Activated naive CD4-positive, alpha-beta T cell treated with anti-CD3 and anti-CD28 coated beads, Interleukin-2, amount 50 U/mL, for 16 hours (primary cell): ENCODE measurements at regions not wholly inside any gene's neighbourhood (a gene's known extent, or its start where the extent isn't known, plus 50 kb on each side); places are given as distances from the start of the nearest gene placed in this dataset.

Source experiments
- DNase-seq: peaks from one replicate; pipeline ENCODE4 v3.0.0-alpha.2; 2020

- DNase-seq = no peak
Measured at GRCh38 chr2:16561676-16562075, 104.0 kb downstream of the CYRIA start.

DNA sequence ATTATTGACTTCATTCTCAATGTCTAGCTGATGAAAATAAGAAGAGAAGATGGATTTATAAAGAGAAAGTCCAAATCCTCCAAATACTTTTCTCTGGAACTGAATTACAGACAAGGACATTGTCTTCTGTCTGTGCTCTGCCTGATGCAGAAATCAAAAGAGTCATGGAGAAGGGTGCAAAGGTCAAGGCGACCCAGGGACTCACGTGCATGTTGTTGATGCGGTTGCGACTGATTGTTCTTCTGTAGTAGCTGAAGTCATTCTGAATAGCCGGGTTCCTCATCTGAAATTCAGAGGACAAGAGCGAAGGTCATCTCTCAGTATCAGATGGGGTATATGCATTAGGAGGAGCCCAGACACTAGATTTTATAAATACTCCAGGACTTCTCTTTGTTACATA is 104.4 kb downstream of the CYRIA start:
- no peak for DNase-seq

DNA sequence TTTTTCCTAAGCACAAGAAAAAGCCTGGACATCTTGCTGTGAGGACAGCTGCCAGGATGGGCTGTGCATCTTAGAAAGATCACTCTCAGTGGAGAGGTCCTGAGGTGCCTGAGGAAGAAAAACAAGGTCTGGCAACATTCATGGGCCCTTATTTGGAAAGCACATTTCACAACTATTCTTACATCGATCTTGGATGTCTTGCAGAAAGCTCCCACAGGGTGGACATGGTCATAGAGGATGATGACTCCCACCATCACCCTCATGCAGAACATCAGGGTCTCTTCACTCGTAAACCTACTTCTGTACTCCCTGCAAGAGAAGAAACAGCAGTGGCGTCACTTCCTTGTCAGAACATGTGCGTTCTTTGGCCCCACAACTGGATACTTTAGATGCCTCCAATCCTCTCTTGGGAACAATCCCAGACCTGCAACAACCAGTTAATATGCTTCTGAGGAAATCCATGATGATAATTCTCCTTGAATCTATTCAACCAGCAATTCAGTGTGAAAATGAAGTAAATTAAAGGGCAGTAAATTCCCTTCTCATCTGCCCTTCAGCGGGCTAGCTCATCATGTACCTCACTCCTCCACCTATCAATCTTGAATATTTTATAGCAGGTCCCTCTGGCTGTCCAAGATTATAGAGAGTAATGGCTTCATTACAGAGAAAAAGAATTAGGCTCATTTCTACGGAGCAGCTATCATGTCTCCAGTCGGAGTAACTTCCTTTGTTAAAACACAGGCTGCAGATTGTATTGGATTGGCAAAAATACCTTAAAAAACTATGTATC is 106.2 kb downstream of the CYRIA start:
- DNase-seq = no peak

DNA sequence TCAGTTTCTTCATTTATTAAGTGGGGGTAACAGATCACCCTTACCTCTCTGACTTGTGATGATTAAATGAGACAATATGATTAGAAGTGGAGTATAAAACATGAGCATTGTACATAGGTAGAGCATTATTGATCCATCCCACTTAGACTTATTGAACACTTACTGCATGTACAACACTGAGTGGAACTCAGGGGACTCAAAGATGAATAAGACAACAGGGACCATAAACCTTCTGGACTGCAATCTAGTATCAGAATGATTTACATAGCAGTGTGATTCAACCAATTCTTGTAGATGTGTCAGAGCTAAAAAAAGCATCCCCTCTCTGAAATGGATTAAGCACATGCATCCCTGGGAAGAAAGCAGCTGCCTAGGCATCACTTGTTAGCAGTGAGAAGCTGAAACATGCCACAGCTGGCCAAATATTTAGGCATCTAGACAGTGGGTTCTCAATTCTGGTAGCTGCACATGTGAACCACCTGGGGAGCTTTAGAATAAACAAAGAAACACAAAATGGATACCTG is 111.5 kb downstream of the CYRIA start:
- DNase-seq = no peak

- DNase-seq = no peak
Measured at GRCh38 chr2:16553226-16553625, 112.4 kb downstream of the CYRIA start.

DNA sequence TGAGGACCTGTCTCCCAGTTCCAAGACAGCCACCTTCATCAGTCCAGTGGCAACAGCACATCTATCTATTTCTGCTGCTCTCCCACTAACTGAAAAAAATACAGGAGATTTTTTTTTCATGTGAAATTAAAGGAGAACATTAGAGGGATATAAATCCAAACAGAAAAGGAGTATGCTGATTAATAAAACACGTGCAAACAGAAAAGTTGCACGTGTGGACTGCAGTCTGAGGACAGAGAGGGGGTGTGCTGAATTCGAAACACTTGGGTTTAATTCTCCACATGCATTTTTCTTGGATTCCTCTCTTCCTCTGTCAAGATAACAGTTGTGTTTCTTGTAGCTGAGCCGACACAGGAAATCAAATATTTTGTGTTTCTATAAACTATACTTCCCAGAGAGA is 113.4 kb downstream of the CYRIA start:
- DNase-seq = no peak

- no peak for DNase-seq
Measured at GRCh38 chr2:16548036-16548435, 117.6 kb downstream of the CYRIA start.

DNA sequence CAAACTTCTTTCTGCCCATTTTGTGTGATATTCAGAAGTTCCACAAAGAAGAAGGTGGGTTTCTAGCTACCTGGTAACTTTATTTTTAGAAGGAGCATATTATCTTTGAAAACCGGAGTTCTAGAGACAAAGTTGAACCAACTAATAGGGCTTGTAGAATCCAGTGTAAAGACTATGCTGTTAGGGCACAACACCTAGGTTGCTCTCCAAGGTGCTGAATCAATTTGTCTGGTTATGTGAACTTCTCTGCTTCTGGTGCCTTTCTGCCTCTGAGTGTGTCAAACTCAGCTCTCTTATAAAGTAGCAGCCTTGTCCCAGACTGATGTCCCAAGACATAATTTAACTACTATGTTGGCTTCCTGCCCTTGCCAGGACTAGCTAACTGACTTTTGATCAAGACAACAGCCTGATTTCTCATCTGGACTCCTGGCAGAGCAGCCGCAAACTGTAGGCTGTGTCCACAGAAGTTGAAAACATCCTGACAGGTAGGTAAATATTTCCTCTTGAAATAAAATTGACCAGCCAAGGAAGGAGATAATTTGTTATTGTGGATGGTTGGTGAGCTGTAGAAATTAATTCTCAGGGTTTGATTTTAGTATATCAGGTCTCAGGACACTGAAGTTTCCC is 119.4 kb downstream of the CYRIA start:
- DNase-seq = no peak

DNA sequence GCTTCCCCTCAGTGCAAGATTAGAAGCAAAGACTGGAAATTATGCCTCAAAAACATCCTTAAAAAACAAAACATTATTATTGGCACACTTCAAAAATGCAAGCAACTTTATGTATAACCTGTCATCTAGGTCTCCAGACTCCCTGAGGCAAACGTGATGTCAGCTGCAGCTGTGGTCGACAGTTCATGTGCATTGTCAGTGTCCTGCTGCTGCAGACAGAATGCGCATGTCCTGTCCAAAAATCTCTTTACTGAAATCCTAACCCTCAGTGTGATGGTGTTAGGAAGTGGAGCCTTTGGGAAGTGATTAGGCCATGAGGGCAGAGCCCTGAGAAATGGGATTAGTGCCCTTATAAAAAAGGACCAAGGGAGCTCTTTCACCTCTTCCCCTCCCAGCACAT is 126.9 kb downstream of the CYRIA start:
- DNase-seq = no peak

DNA sequence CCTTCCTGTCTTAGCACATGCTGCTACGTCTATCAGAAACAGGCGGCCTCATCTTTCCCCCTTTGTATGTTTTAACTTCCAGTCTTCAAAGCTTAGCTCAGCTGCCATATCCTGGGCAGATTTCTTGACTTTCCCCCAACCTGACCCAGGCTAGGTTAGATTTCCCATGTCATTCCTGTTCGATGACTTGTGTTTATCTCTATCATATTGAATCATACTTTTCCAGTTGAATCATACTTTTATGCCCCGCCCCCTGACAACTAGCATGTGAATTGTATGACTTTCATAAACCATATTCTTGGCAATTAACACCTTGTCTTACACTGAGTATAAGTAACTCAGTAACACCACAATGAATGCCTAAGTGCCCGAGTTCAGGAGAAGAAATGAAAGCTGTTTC is 128.3 kb downstream of the CYRIA start:
- no peak for DNase-seq

DNA sequence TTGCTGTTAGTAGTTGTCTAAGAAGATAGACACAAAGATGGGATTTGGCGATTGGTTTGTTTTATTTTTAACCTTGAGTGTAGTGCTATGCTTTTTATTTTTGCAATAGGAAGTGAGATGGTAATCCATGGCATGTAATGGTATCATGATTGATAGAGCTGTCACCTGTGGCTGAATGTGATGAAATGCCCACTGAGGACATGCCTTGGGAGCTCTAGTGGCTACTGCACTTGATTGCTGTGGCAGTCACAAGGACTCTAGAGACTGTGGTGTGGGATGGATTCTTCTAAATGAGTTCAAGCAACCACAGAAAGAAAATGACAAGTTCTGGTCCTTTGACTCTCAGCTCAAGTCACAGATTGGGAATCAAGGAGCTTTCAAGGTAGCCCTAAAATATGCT is 139.4 kb downstream of the CYRIA start:
- DNase-seq = no peak

GRCh38 chr2:16525265-16525887 is 140.3 kb downstream of the CYRIA start:
- no peak for DNase-seq

DNA sequence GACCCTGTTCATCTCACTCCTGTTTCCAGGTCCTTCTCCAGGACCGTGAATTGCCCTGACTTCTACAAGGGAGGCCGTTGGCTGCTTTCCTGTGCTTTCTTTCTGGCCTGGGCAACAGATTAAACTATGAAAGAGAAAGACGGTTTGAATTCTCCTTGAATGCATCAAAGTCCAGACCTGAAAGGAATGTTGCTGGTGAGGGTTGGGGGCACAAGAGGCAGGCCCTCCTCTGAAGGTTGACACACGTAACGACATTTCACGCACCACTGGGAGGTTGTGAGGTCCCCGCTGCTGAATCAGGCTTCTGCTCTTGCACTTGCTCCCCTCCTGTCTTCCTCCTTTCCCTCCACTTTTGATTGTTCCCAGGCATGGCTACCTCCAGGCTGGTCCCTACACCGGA is 141.9 kb downstream of the CYRIA start:
- no peak for DNase-seq

DNA sequence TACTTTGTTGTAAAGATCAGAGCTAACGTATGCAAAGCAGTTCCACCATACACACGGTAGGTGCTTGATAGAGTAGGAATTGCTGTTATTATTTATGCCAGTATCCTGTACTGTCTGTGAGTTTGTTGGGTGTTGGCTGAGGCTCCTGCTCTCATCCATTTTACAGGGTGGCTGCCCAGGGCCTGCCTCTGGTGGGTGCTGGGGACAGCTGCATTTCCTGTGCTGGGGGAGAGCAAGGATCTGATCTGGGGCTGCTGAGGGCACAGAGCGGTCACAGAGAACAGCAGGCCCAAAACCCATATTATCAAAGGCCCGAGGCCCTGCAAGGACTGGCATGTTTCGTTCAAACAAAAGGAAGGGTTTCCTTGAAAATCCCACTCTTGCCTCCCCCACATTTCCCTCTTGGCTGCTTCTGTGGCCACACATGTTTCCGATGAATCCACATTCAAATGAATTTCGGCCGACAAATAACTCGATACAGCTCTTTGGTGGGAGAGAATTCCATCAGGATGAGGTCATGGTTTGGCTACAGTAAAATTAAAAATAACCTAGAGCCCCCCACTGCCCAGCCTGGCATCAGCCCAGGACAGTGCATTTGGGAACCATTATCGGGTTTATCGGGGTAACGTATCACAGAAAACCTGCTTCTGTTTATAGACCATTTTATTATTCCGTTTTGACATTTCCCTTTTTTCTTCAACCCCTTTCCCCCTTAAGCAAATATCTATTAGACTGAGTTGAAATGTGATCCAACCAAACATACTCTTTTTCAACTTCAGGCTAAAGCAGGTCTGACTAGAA is 143.4 kb downstream of the CYRIA start:
- no peak for DNase-seq

GRCh38 chr2:16520891-16521290 is 144.7 kb downstream of the CYRIA start:
- no peak for DNase-seq

GRCh38 chr2:16515696-16516095 is 149.9 kb downstream of the CYRIA start:
- DNase-seq = no peak

- no peak for DNase-seq
Measured at GRCh38 chr2:16513626-16514025, 152.0 kb downstream of the CYRIA start.

DNA sequence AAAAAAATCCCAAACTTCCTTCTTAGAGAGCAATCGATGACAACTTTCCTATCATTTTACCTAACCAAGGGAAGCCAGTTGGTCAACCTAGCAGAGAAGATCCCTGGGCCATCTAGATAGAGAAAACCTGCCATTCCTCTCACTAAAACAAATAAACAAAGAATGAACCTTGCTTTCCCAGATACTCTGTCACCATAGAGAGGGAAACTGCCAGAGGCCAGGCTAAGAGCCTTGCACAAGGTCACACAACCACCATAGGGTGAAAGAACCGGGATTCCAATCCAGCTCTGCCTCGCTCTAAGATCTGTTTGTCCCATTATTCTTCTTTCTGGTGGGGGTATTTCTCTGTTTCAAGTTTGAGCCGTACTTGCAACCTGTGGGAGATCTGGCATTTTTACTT is 154.6 kb downstream of the CYRIA start:
- DNase-seq = no peak

DNA sequence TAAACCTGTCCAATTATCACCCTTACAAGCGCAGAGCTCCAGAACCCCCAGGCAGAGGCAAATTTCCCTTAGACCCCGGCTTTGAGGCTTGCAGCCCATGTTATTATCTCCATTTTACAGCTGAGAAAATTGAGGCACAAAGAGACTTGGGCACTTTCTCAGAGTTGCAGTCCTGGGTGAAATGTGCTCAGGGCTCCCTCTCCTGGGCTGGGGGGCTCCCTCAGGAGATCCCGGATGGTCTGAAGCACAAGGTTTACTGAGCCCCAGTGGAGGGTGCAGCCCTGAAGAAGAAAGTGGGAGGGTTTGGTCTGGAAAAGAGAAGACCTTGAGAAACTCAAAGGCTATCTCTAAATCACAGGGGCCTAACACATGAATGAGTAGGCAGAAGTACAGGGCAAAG is 156.6 kb downstream of the CYRIA start:
- DNase-seq = no peak

GRCh38 chr2:16508490-16508851 is 157.2 kb downstream of the CYRIA start:
- DNase-seq = no peak

DNA sequence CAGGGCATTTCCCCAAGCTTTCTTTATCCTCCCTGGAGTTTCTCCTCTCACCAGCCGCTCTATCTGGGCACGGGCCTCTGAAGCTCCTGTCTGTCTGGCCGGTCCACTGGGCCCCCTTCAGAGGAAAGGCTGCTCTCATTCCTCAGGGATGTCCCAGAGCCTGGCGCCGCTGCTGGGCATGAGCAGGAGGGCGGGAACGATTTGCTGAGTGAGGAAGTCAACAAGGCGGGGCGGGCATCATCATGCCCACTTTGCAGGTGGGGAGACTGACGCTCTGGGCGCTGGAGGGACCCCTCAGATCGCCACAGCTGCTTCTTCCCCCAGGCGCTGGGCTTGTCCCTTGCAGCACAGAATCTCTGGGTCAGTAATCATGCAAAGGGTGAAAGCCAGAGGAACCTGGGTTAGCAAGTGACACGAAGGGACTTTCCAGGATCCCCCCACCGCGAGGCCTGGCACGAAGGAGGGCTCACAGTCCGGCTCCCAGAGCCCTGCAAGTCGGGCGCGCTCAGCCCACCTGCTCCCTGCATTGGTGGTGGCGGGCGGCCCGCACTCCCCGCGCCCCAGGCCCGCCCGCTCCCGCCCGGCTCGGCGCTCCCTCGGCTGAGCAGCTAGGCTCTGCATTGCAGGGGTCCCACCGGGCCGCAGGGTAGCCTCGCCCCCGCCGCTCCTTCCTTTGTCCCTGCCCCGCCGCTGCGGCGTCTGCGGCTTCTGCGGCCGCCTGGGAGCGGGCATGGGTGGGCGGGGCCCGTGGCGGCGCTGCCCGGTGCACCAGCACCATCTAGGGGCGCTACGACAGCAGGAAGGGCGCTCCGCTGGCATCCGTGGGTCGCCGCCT is 157.8 kb downstream of the CYRIA start:
- no peak for DNase-seq

DNA sequence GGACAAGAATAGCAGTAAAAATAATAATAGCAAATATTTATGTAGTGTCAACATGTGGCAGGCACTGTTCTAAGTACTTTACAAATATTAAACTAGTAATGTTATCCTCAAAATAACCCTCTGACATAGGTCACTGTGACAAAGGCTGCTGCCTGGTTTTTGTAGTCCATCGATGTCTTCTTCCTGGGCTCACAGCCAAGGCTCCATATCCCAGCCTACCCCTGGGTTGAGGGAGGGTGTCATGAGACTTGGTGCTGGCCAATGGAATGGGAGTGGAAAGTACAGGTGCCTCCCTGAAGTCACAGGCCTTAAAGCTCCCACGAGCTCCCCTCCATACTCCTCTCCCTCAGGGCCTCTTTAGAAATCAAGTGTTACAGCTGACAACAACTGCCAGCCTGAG is 159.3 kb downstream of the CYRIA start:
- no peak for DNase-seq
